ENCODE measurements at regions not wholly inside any gene's neighbourhood (a gene's known extent, or its start where the extent isn't known, plus 50 kb on each side); places are given as distances from the start of the nearest gene placed in this dataset.
"Not testable (repeated sequence)": the region's sequence is repeated elsewhere in the genome, so short reads cannot be mapped to it uniquely, and the experiment has no call there.

GRCh38 chr17:54269881-54270280, 447.2 kb downstream of the KIF2B start:
- Histone ChIP-seq H3K27ac (ENCODE audit: low read length) (no peak overlapping the region), H3K36me3 (ENCODE audit: control insufficient read depth, low read depth, low read length) (no peaks in the 10 kb centered on the region), H3K9ac (ENCODE audit: low read length) (no peak overlapping the region), H3K27me3 (ENCODE audit: control insufficient read depth, insufficient read depth, low read length) (no peaks in the 10 kb centered on the region), H3K9me3 (ENCODE audit: control insufficient read depth, low read depth, low read length) (no peaks in the 10 kb centered on the region), H3K4me1 (ENCODE audit: control insufficient read depth, low read depth, low read length) (peaks cover 15% of the 10 kb centered on the region), H3K4me3 (ENCODE audit: low read length) (no peak overlapping the region)

DNA sequence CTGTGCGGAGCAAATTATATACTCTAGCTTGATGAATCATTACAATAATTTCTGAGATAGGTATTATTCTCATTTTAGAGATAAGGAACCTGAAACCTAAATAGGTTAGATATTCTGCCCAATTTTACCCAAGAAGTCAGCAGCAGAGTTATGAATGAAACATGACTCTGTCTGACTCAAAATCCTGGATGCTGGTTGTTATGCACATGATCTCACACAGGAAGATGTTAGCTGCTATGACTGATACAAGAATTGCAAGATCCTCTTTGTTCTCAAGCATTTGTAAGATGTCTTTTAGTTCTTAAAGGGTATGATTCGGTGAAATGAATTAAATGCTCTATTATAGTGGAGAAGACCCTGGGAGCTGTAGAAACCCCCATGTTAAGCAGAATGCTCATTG, 447.8 kb downstream of the KIF2B start:
- peaks cover 15% of the 10 kb centered on the region for H3K4me1 ChIP-seq (ENCODE audit: control insufficient read depth, low read depth, low read length)
- H3K36me3 ChIP-seq (ENCODE audit: control insufficient read depth, low read depth, low read length), result no peaks in the 10 kb centered on the region
- H3K9ac ChIP-seq (ENCODE audit: low read length), result no peak overlapping the region
- no peaks in the 10 kb centered on the region for H3K9me3 ChIP-seq (ENCODE audit: control insufficient read depth, low read depth, low read length)
- no peak overlapping the region for H3K4me3 ChIP-seq (ENCODE audit: low read length)
- H3K27me3 ChIP-seq (ENCODE audit: control insufficient read depth, insufficient read depth, low read length), result no peaks in the 10 kb centered on the region
- no peak overlapping the region for H3K27ac ChIP-seq (ENCODE audit: low read length)

GRCh38 chr17:54277868-54278267, 455.1 kb downstream of the KIF2B start:
- Histone ChIP-seq H3K9me3 (ENCODE audit: control insufficient read depth, low read depth, low read length) (no peaks in the 10 kb centered on the region), H3K4me3 (ENCODE audit: low read length) (no peak overlapping the region), H3K27me3 (ENCODE audit: control insufficient read depth, insufficient read depth, low read length) (no peaks in the 10 kb centered on the region), H3K9ac (ENCODE audit: low read length) (no peak overlapping the region), H3K27ac (ENCODE audit: low read length) (no peak overlapping the region), H3K36me3 (ENCODE audit: control insufficient read depth, low read depth, low read length) (no peaks in the 10 kb centered on the region), H3K4me1 (ENCODE audit: control insufficient read depth, low read depth, low read length) (peaks cover 12% of the 10 kb centered on the region)

DNA sequence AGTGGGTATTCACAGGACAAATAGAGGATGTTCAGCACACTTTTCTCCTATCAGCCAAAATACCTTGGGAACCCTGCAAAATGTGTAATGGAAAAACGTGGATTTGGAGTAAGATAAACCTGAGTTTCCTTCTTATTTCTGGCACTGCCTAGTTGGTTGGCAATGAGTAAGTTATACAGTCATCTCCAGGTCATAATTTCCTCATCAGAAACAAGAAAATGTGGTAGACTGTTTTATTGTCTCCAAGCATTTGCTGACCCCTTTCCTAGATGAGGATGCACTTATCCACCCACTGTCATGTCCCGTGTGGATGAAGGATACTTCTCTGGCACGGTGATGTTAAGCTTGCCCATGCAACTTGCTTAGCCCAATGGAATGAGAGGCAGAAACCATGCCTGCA, 458.0 kb downstream of the KIF2B start:
- Histone ChIP-seq H3K27ac (ENCODE audit: low read length) (no peak overlapping the region), H3K27me3 (ENCODE audit: control insufficient read depth, insufficient read depth, low read length) (no peaks in the 10 kb centered on the region), H3K4me1 (ENCODE audit: control insufficient read depth, low read depth, low read length) (no peaks in the 10 kb centered on the region), H3K9me3 (ENCODE audit: control insufficient read depth, low read depth, low read length) (no peaks in the 10 kb centered on the region), H3K36me3 (ENCODE audit: control insufficient read depth, low read depth, low read length) (no peaks in the 10 kb centered on the region), H3K9ac (ENCODE audit: low read length) (no peak overlapping the region), H3K4me3 (ENCODE audit: low read length) (no peak overlapping the region)

GRCh38 chr17:54282886-54283285, 460.2 kb downstream of the KIF2B start:
- H3K9ac ChIP-seq (ENCODE audit: low read length), result no peak overlapping the region
- H3K9me3 ChIP-seq (ENCODE audit: control insufficient read depth, low read depth, low read length), result no peaks in the 10 kb centered on the region

GRCh38 chr17:54307351-54307750, 484.6 kb downstream of the KIF2B start:
- no peaks in the 10 kb centered on the region for H3K27me3 ChIP-seq (ENCODE audit: control insufficient read depth, insufficient read depth, low read length)
- H3K9ac ChIP-seq (ENCODE audit: low read length), result no peak overlapping the region
- no peak overlapping the region for H3K27ac ChIP-seq (ENCODE audit: low read length)
- no peak overlapping the region for H3K4me3 ChIP-seq (ENCODE audit: low read length)
- H3K9me3 ChIP-seq (ENCODE audit: control insufficient read depth, low read depth, low read length), result no peaks in the 10 kb centered on the region
- H3K36me3 ChIP-seq (ENCODE audit: control insufficient read depth, low read depth, low read length), result no peaks in the 10 kb centered on the region
- no peaks in the 10 kb centered on the region for H3K4me1 ChIP-seq (ENCODE audit: control insufficient read depth, low read depth, low read length)

More at GRCh38 chr17:54282886-54283285, 460.2 kb downstream of the KIF2B start:
- no peaks in the 10 kb centered on the region for H3K36me3 ChIP-seq (ENCODE audit: control insufficient read depth, low read depth, low read length)
- H3K27me3 ChIP-seq (ENCODE audit: control insufficient read depth, insufficient read depth, low read length), result no peaks in the 10 kb centered on the region
- H3K4me3 ChIP-seq (ENCODE audit: low read length), result no peak overlapping the region
- no peaks in the 10 kb centered on the region for H3K4me1 ChIP-seq (ENCODE audit: control insufficient read depth, low read depth, low read length)
- H3K27ac ChIP-seq (ENCODE audit: low read length), result no peak overlapping the region

GRCh38 chr17:54324813-54325212, 502.1 kb downstream of the KIF2B start:
- Histone ChIP-seq H3K27ac (ENCODE audit: low read length) (no peak overlapping the region), H3K27me3 (ENCODE audit: control insufficient read depth, insufficient read depth, low read length) (no peaks in the 10 kb centered on the region), H3K9me3 (ENCODE audit: control insufficient read depth, low read depth, low read length) (no peaks in the 10 kb centered on the region), H3K4me3 (ENCODE audit: low read length) (no peak overlapping the region), H3K4me1 (ENCODE audit: control insufficient read depth, low read depth, low read length) (no peaks in the 10 kb centered on the region), H3K36me3 (ENCODE audit: control insufficient read depth, low read depth, low read length) (no peaks in the 10 kb centered on the region), H3K9ac (ENCODE audit: low read length) (no peak overlapping the region)

DNA sequence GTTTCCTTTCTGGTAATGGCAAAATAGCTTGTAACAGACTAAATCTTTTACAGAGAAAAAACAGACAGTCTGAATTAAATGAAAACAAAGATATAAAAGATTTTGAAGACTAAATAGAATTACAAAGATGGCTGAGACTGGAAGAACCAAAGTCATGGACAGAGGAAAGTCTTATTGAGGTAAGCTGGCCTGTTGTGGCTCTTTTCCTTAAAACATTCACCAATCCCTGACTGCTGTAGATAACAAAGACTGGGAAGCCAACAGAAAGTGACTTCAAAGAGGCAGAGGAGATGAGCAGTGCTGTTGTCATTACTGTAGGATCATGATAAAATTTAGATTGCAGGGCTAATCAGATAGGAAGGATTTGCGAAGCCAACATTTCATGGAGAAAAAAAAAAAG, 517.0 kb downstream of the KIF2B start:
- Histone ChIP-seq H3K9me3 (ENCODE audit: control insufficient read depth, low read depth, low read length) (peaks cover 3% of the 10 kb centered on the region), H3K4me1 (ENCODE audit: control insufficient read depth, low read depth, low read length) (peaks cover 11% of the 10 kb centered on the region), H3K27ac (ENCODE audit: low read length) (no peak overlapping the region), H3K36me3 (ENCODE audit: control insufficient read depth, low read depth, low read length) (no peaks in the 10 kb centered on the region), H3K9ac (ENCODE audit: low read length) (no peak overlapping the region), H3K4me3 (ENCODE audit: low read length) (no peak overlapping the region), H3K27me3 (ENCODE audit: control insufficient read depth, insufficient read depth, low read length) (no peaks in the 10 kb centered on the region)

GRCh38 chr17:54347495-54347894, 524.8 kb downstream of the KIF2B start:
- no peaks in the 10 kb centered on the region for H3K9me3 ChIP-seq (ENCODE audit: control insufficient read depth, low read depth, low read length)
- H3K9ac ChIP-seq (ENCODE audit: low read length), result no peak overlapping the region
- peaks cover 23% of the 10 kb centered on the region for H3K4me1 ChIP-seq (ENCODE audit: control insufficient read depth, low read depth, low read length)

GRCh38 chr17:54348234-54348633, 525.5 kb downstream of the KIF2B start:
- Histone ChIP-seq H3K27ac (ENCODE audit: low read length) (no peak overlapping the region), H3K27me3 (ENCODE audit: control insufficient read depth, insufficient read depth, low read length) (no peaks in the 10 kb centered on the region), H3K4me3 (ENCODE audit: low read length) (no peak overlapping the region), H3K36me3 (ENCODE audit: control insufficient read depth, low read depth, low read length) (no peaks in the 10 kb centered on the region), H3K4me1 (ENCODE audit: control insufficient read depth, low read depth, low read length) (peaks cover 22% of the 10 kb centered on the region), H3K9me3 (ENCODE audit: control insufficient read depth, low read depth, low read length) (no peaks in the 10 kb centered on the region), H3K9ac (ENCODE audit: low read length) (no peak overlapping the region)

More at GRCh38 chr17:54347495-54347894, 524.8 kb downstream of the KIF2B start:
- Histone ChIP-seq H3K4me3 (ENCODE audit: low read length) (no peak overlapping the region), H3K27me3 (ENCODE audit: control insufficient read depth, insufficient read depth, low read length) (no peaks in the 10 kb centered on the region), H3K36me3 (ENCODE audit: control insufficient read depth, low read depth, low read length) (no peaks in the 10 kb centered on the region), H3K27ac (ENCODE audit: low read length) (no peak overlapping the region)

- Histone ChIP-seq H3K9ac (ENCODE audit: low read length) (no peak overlapping the region), H3K9me3 (ENCODE audit: control insufficient read depth, low read depth, low read length) (peaks cover 21% of the 10 kb centered on the region), H3K4me1 (ENCODE audit: control insufficient read depth, low read depth, low read length) (no peaks in the 10 kb centered on the region), H3K27ac (ENCODE audit: low read length) (no peak overlapping the region), H3K27me3 (ENCODE audit: control insufficient read depth, insufficient read depth, low read length) (no peaks in the 10 kb centered on the region), H3K4me3 (ENCODE audit: low read length) (no peak overlapping the region), H3K36me3 (ENCODE audit: control insufficient read depth, low read depth, low read length) (no peaks in the 10 kb centered on the region)
These were observed 531.2 kb downstream of the KIF2B start for GRCh38 chr17:54353789-54354525.

- peak overlapping the region; percentile 53 for H3K4me3 ChIP-seq (ENCODE audit: low read length)
- H3K9ac ChIP-seq (ENCODE audit: low read length), result peak overlapping the region; percentile 8
- H3K9me3 ChIP-seq (ENCODE audit: control insufficient read depth, low read depth, low read length), result peaks cover 13% of the 10 kb centered on the region
- H3K36me3 ChIP-seq (ENCODE audit: control insufficient read depth, low read depth, low read length); H3K27me3 ChIP-seq (ENCODE audit: control insufficient read depth, insufficient read depth, low read length); H3K27ac ChIP-seq (ENCODE audit: low read length): not testable (repeated sequence)
- peaks cover 31% of the 10 kb centered on the region for H3K4me1 ChIP-seq (ENCODE audit: control insufficient read depth, low read depth, low read length)
These were observed 538.3 kb downstream of the KIF2B start for GRCh38 chr17:54361073-54361472.
